T-helper 1 cell treated with Interleukin-12 subunit alpha and Interleukin-12 subunit beta and Interleukin-4 antibody, amounts not matched to agents 30 μg/mL and 1 μg/mL, for 36 hours (primary cell): ENCODE measurements at regions not wholly inside any gene's neighbourhood (a gene's known extent, or its start where the extent isn't known, plus 50 kb on each side); places are given as distances from the start of the nearest gene placed in this dataset.

Source experiments
- H3K27ac Mint-ChIP-seq: one replicate; pipeline ENCODE4 v1.8.0; 2021; ENCODE audit warnings: mild to moderate bottlenecking, mixed read lengths
- H3K27me3 Mint-ChIP-seq: one replicate; pipeline ENCODE4 v1.8.0; 2021; ENCODE audit warnings: low read depth, mixed read lengths
- H3K36me3 Mint-ChIP-seq: one replicate; pipeline ENCODE4 v1.8.0; 2021; ENCODE audit warnings: low read depth, mixed read lengths
- H3K4me1 Mint-ChIP-seq: one replicate; pipeline ENCODE4 v1.8.0; 2021; ENCODE audit warnings: low read depth, mixed read lengths
- H3K4me3 Mint-ChIP-seq: one replicate; pipeline ENCODE4 v1.8.0; 2021; ENCODE audit warnings: mild to moderate bottlenecking, moderate library complexity, mixed read lengths
- H3K9me3 Mint-ChIP-seq: one replicate; pipeline ENCODE4 v1.8.0; 2021; ENCODE audit warnings: mixed read lengths

GRCh38 chr20:60410618-60411264 lies 452.5 kb downstream of the CDH26 start:
- no peak overlapping the region for H3K27ac Mint-ChIP-seq
- no peaks in the 10 kb centered on the region for H3K36me3 Mint-ChIP-seq

GRCh38 chr20:60411813-60412212 lies 453.6 kb downstream of the CDH26 start:
- Mint-ChIP-seq H3K4me1 (no peaks in the 10 kb centered on the region), H3K9me3 (no peaks in the 10 kb centered on the region), H3K36me3 (no peaks in the 10 kb centered on the region), H3K27ac (no peak overlapping the region), H3K4me3 (no peak overlapping the region), H3K27me3 (no peaks in the 10 kb centered on the region)

More at GRCh38 chr20:60410618-60411264, 452.5 kb downstream of the CDH26 start:
- Mint-ChIP-seq H3K4me1 (no peaks in the 10 kb centered on the region), H3K27me3 (no peaks in the 10 kb centered on the region), H3K9me3 (no peaks in the 10 kb centered on the region), H3K4me3 (no peak overlapping the region)

GRCh38 chr20:60420676-60421229 lies 462.5 kb downstream of the CDH26 start:
- Mint-ChIP-seq H3K36me3 (no peaks in the 10 kb centered on the region), H3K4me3 (no peak overlapping the region), H3K4me1 (peaks cover 9% of the 10 kb centered on the region), H3K27me3 (no peaks in the 10 kb centered on the region), H3K9me3 (no peaks in the 10 kb centered on the region), H3K27ac (no peak overlapping the region)

- Mint-ChIP-seq H3K4me1 (peaks cover 3% of the 10 kb centered on the region), H3K4me3 (no peak overlapping the region), H3K27ac (no peak overlapping the region), H3K9me3 (no peaks in the 10 kb centered on the region), H3K27me3 (no peaks in the 10 kb centered on the region), H3K36me3 (no peaks in the 10 kb centered on the region)
Measured at GRCh38 chr20:60422848-60423247, 464.6 kb downstream of the CDH26 start.

GRCh38 chr20:60424267-60424902 lies 466.2 kb downstream of the CDH26 start:
- Mint-ChIP-seq H3K9me3 (no peaks in the 10 kb centered on the region), H3K27ac (no peak overlapping the region), H3K36me3 (no peaks in the 10 kb centered on the region), H3K4me3 (no peak overlapping the region), H3K4me1 (no peaks in the 10 kb centered on the region), H3K27me3 (no peaks in the 10 kb centered on the region)

GRCh38 chr20:60427516-60427915 lies 469.3 kb downstream of the CDH26 start:
- H3K36me3 Mint-ChIP-seq, result no peaks in the 10 kb centered on the region
- no peak overlapping the region for H3K27ac Mint-ChIP-seq
- H3K4me3 Mint-ChIP-seq, result no peak overlapping the region
- no peaks in the 10 kb centered on the region for H3K4me1 Mint-ChIP-seq
- H3K27me3 Mint-ChIP-seq, result no peaks in the 10 kb centered on the region
- H3K9me3 Mint-ChIP-seq, result no peaks in the 10 kb centered on the region

- no peaks in the 10 kb centered on the region for H3K4me1 Mint-ChIP-seq
- H3K36me3 Mint-ChIP-seq, result no peaks in the 10 kb centered on the region
- H3K27me3 Mint-ChIP-seq, result no peaks in the 10 kb centered on the region
- no peak overlapping the region for H3K4me3 Mint-ChIP-seq
- no peaks in the 10 kb centered on the region for H3K9me3 Mint-ChIP-seq
- H3K27ac Mint-ChIP-seq, result no peak overlapping the region
Measured at GRCh38 chr20:60428651-60429050, 470.4 kb downstream of the CDH26 start.

GRCh38 chr20:60430516-60431001 lies 472.3 kb downstream of the CDH26 start:
- no peaks in the 10 kb centered on the region for H3K9me3 Mint-ChIP-seq
- no peak overlapping the region for H3K4me3 Mint-ChIP-seq
- H3K27ac Mint-ChIP-seq, result no peak overlapping the region
- no peaks in the 10 kb centered on the region for H3K36me3 Mint-ChIP-seq
- H3K27me3 Mint-ChIP-seq, result no peaks in the 10 kb centered on the region
- H3K4me1 Mint-ChIP-seq, result no peaks in the 10 kb centered on the region

- H3K4me3 Mint-ChIP-seq, result no peak overlapping the region
- no peak overlapping the region for H3K27ac Mint-ChIP-seq
- H3K9me3 Mint-ChIP-seq, result no peaks in the 10 kb centered on the region
- H3K36me3 Mint-ChIP-seq, result no peaks in the 10 kb centered on the region
- H3K4me1 Mint-ChIP-seq, result no peaks in the 10 kb centered on the region
- no peaks in the 10 kb centered on the region for H3K27me3 Mint-ChIP-seq
Measured at GRCh38 chr20:60431349-60431748, 473.1 kb downstream of the CDH26 start.

- H3K36me3 Mint-ChIP-seq, result no peaks in the 10 kb centered on the region
- H3K4me3 Mint-ChIP-seq, result no peak overlapping the region
- H3K27me3 Mint-ChIP-seq, result no peaks in the 10 kb centered on the region
- no peaks in the 10 kb centered on the region for H3K9me3 Mint-ChIP-seq
- H3K27ac Mint-ChIP-seq, result no peak overlapping the region
- no peaks in the 10 kb centered on the region for H3K4me1 Mint-ChIP-seq
Measured at GRCh38 chr20:60437418-60437817, 479.2 kb downstream of the CDH26 start.

- Mint-ChIP-seq H3K36me3 (no peaks in the 10 kb centered on the region), H3K4me1 (peaks cover 3% of the 10 kb centered on the region), H3K4me3 (no peak overlapping the region), H3K9me3 (no peaks in the 10 kb centered on the region), H3K27me3 (no peaks in the 10 kb centered on the region), H3K27ac (no peak overlapping the region)
Measured at GRCh38 chr20:60446267-60447111, 488.3 kb downstream of the CDH26 start.

GRCh38 chr20:60447703-60448102 lies 489.5 kb downstream of the CDH26 start:
- Mint-ChIP-seq H3K27me3 (no peaks in the 10 kb centered on the region), H3K4me3 (no peak overlapping the region), H3K9me3 (no peaks in the 10 kb centered on the region), H3K36me3 (no peaks in the 10 kb centered on the region), H3K4me1 (peaks cover 3% of the 10 kb centered on the region), H3K27ac (no peak overlapping the region)

- Mint-ChIP-seq H3K9me3 (no peaks in the 10 kb centered on the region), H3K27ac (no peak overlapping the region), H3K4me3 (no peak overlapping the region), H3K27me3 (no peaks in the 10 kb centered on the region), H3K4me1 (no peaks in the 10 kb centered on the region), H3K36me3 (no peaks in the 10 kb centered on the region)
Measured at GRCh38 chr20:60453388-60454246, 495.4 kb downstream of the CDH26 start.

- no peaks in the 10 kb centered on the region for H3K36me3 Mint-ChIP-seq
- no peak overlapping the region for H3K27ac Mint-ChIP-seq
- H3K4me3 Mint-ChIP-seq, result no peak overlapping the region
- no peaks in the 10 kb centered on the region for H3K27me3 Mint-ChIP-seq
- H3K9me3 Mint-ChIP-seq, result no peaks in the 10 kb centered on the region
- H3K4me1 Mint-ChIP-seq, result no peaks in the 10 kb centered on the region
Measured at GRCh38 chr20:60454491-60454890, 496.3 kb downstream of the CDH26 start.
